ENCODE measurements at regions not wholly inside any gene's neighbourhood (a gene's known extent, or its start where the extent isn't known, plus 50 kb on each side); places are given as distances from the start of the nearest gene placed in this dataset.

- TF ChIP-seq, protein P1, sequence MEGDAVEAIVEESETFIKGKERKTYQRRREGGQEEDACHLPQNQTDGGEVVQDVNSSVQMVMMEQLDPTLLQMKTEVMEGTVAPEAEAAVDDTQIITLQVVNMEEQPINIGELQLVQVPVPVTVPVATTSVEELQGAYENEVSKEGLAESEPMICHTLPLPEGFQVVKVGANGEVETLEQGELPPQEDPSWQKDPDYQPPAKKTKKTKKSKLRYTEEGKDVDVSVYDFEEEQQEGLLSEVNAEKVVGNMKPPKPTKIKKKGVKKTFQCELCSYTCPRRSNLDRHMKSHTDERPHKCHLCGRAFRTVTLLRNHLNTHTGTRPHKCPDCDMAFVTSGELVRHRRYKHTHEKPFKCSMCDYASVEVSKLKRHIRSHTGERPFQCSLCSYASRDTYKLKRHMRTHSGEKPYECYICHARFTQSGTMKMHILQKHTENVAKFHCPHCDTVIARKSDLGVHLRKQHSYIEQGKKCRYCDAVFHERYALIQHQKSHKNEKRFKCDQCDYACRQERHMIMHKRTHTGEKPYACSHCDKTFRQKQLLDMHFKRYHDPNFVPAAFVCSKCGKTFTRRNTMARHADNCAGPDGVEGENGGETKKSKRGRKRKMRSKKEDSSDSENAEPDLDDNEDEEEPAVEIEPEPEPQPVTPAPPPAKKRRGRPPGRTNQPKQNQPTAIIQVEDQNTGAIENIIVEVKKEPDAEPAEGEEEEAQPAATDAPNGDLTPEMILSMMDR (IDR thresholded peaks at IDR 0.05), result no peak
- TF ChIP-seq POLR2A (IDR thresholded peaks at IDR 0.05), result no peak
Measured at GRCh38 chr18:78816916-78817315, 162.7 kb upstream of the SALL3 start.
